ENCODE measurements at regions not wholly inside any gene's neighbourhood (a gene's known extent, or its start where the extent isn't known, plus 50 kb on each side); places are given as distances from the start of the nearest gene placed in this dataset.
"Not testable (repeated sequence)": the region's sequence is repeated elsewhere in the genome, so short reads cannot be mapped to it uniquely, and the experiment has no call there.

- intact Hi-C loops (cut with DNase I), result no loop called here
- Histone ChIP-seq H3K4me3 (ENCODE audit: low read length in 2 of 2) (no peak overlapping the region), H3K27ac (ENCODE audit: low read depth in 1 of 2, low read length in 2 of 2) (no peak overlapping the region), H3K27me3 (ENCODE audit: control insufficient read depth in 1 of 2, insufficient read depth in 2 of 2, low read length in 1 of 2) (no peaks in the 10 kb centered on the region), H3K9me3 (ENCODE audit: control insufficient read depth, low read length) (no peaks in the 10 kb centered on the region), H3K36me3 (ENCODE audit: control insufficient read depth in 1 of 2, insufficient read depth in 2 of 2, low read length in 1 of 2) (no peaks in the 10 kb centered on the region), H3K4me1 (ENCODE audit: control insufficient read depth in 1 of 2, insufficient read depth in 2 of 2, low read length in 2 of 2) (no peaks in the 10 kb centered on the region)
- 17 to 35% methylated on average over 6 of the region's 6 CpGs for WGBS, 2 donors
- ATAC-seq (ENCODE audit: low FRiP score) (no peak), DNase-seq (no peak)
These were observed 100.7 kb upstream of the AMOT start for GRCh38 chrX:112941209-112941837.

GRCh38 chrX:112935029-112935428, 94.4 kb upstream of the AMOT start:
- intact Hi-C loops (cut with DNase I), result no loop called here
- Histone ChIP-seq H3K4me1 (ENCODE audit: control insufficient read depth in 1 of 2, insufficient read depth in 2 of 2, low read length in 2 of 2) (no peaks in the 10 kb centered on the region), H3K9me3 (ENCODE audit: control insufficient read depth, low read length) (no peaks in the 10 kb centered on the region), H3K27me3 (ENCODE audit: control insufficient read depth in 1 of 2, insufficient read depth in 2 of 2, low read length in 1 of 2) (no peaks in the 10 kb centered on the region), H3K27ac (ENCODE audit: low read depth in 1 of 2, low read length in 2 of 2) (no peak overlapping the region), H3K4me3 (ENCODE audit: low read length in 2 of 2) (no peak overlapping the region), H3K36me3 (ENCODE audit: control insufficient read depth in 1 of 2, insufficient read depth in 2 of 2, low read length in 1 of 2) (no peaks in the 10 kb centered on the region)
- 43 to 71% methylated on average over 1 of the region's 1 CpG for WGBS, 2 donors
- ATAC-seq (ENCODE audit: low FRiP score), result no peak
- DNase-seq, result no peak

- 60 to 61% methylated on average over 3 of the region's 3 CpGs for WGBS, 2 donors
- Histone ChIP-seq H3K4me1 (ENCODE audit: control insufficient read depth in 1 of 2, insufficient read depth in 2 of 2, low read length in 2 of 2) (no peaks in the 10 kb centered on the region), H3K27ac (ENCODE audit: low read depth in 1 of 2, low read length in 2 of 2) (no peak overlapping the region), H3K9me3 (ENCODE audit: control insufficient read depth, low read length) (no peaks in the 10 kb centered on the region), H3K36me3 (ENCODE audit: control insufficient read depth in 1 of 2, insufficient read depth in 2 of 2, low read length in 1 of 2) (no peaks in the 10 kb centered on the region), H3K4me3 (ENCODE audit: low read length in 2 of 2) (no peak overlapping the region), H3K27me3 (ENCODE audit: control insufficient read depth in 1 of 2, insufficient read depth in 2 of 2, low read length in 1 of 2) (no peaks in the 10 kb centered on the region)
- intact Hi-C loops (cut with DNase I), result no loop called here
- DNase-seq (no peak), ATAC-seq (ENCODE audit: low FRiP score) (no peak)
These were observed 91.3 kb upstream of the AMOT start for GRCh38 chrX:112931900-112932299.

- H3K4me1 ChIP-seq (ENCODE audit: control insufficient read depth in 1 of 2, insufficient read depth in 2 of 2, low read length in 2 of 2), result no peaks in the 10 kb centered on the region
- H3K4me3 ChIP-seq (ENCODE audit: low read length in 2 of 2), result no peak overlapping the region
- ATAC-seq (ENCODE audit: low FRiP score), result no peak
- no peaks in the 10 kb centered on the region for H3K9me3 ChIP-seq (ENCODE audit: control insufficient read depth, low read length)
- DNase-seq, result no peak
- no peak overlapping the region for H3K27ac ChIP-seq (ENCODE audit: low read depth in 1 of 2, low read length in 2 of 2)
- intact Hi-C loops (cut with DNase I), result no loop called here
- no peaks in the 10 kb centered on the region for H3K27me3 ChIP-seq (ENCODE audit: control insufficient read depth in 1 of 2, insufficient read depth in 2 of 2, low read length in 1 of 2)
- 18 to 24% methylated on average over 3 of the region's 3 CpGs for WGBS, 2 donors
- H3K36me3 ChIP-seq (ENCODE audit: control insufficient read depth in 1 of 2, insufficient read depth in 2 of 2, low read length in 1 of 2), result no peaks in the 10 kb centered on the region
These were observed 90.8 kb upstream of the AMOT start for GRCh38 chrX:112931478-112931877.

GRCh38 chrX:112923381-112923780, 82.8 kb upstream of the AMOT start:
- H3K36me3 ChIP-seq (ENCODE audit: control insufficient read depth in 1 of 2, insufficient read depth in 2 of 2, low read length in 1 of 2); intact Hi-C loops (cut with DNase I); H3K4me3 ChIP-seq (ENCODE audit: low read length in 2 of 2); H3K9me3 ChIP-seq (ENCODE audit: control insufficient read depth, low read length); H3K27ac ChIP-seq (ENCODE audit: low read depth in 1 of 2, low read length in 2 of 2); H3K27me3 ChIP-seq (ENCODE audit: control insufficient read depth in 1 of 2, insufficient read depth in 2 of 2, low read length in 1 of 2); DNase-seq; H3K4me1 ChIP-seq (ENCODE audit: control insufficient read depth in 1 of 2, insufficient read depth in 2 of 2, low read length in 2 of 2); ATAC-seq (ENCODE audit: low FRiP score): not testable (repeated sequence)
- WGBS, 2 donors, result 57 to 69% methylated on average over 1 of the region's 1 CpG

- no peaks in the 10 kb centered on the region for H3K36me3 ChIP-seq (ENCODE audit: control insufficient read depth in 1 of 2, insufficient read depth in 2 of 2, low read length in 1 of 2)
- H3K4me1 ChIP-seq (ENCODE audit: control insufficient read depth in 1 of 2, insufficient read depth in 2 of 2, low read length in 2 of 2), result no peaks in the 10 kb centered on the region
- H3K9me3 ChIP-seq (ENCODE audit: control insufficient read depth, low read length), result no peaks in the 10 kb centered on the region
- no peak overlapping the region for H3K27ac ChIP-seq (ENCODE audit: low read depth in 1 of 2, low read length in 2 of 2)
- H3K4me3 ChIP-seq (ENCODE audit: low read length in 2 of 2), result no peak overlapping the region
- ATAC-seq (ENCODE audit: low FRiP score), result no peak
- intact Hi-C loops (cut with DNase I), result no loop called here
- no peak for DNase-seq
- no peaks in the 10 kb centered on the region for H3K27me3 ChIP-seq (ENCODE audit: control insufficient read depth in 1 of 2, insufficient read depth in 2 of 2, low read length in 1 of 2)
These were observed 73.2 kb upstream of the AMOT start for GRCh38 chrX:112913807-112914206.

- no peaks in the 10 kb centered on the region for H3K9me3 ChIP-seq (ENCODE audit: control insufficient read depth, low read length)
- ATAC-seq (ENCODE audit: low FRiP score) (no peak), DNase-seq (no peak)
- no peak overlapping the region for H3K4me3 ChIP-seq (ENCODE audit: low read length in 2 of 2)
- no peaks in the 10 kb centered on the region for H3K4me1 ChIP-seq (ENCODE audit: control insufficient read depth in 1 of 2, insufficient read depth in 2 of 2, low read length in 2 of 2)
- H3K27ac ChIP-seq (ENCODE audit: low read depth in 1 of 2, low read length in 2 of 2), result no peak overlapping the region
- no peaks in the 10 kb centered on the region for H3K36me3 ChIP-seq (ENCODE audit: control insufficient read depth in 1 of 2, insufficient read depth in 2 of 2, low read length in 1 of 2)
- intact Hi-C loops (cut with DNase I), result no loop called here
- H3K27me3 ChIP-seq (ENCODE audit: control insufficient read depth in 1 of 2, insufficient read depth in 2 of 2, low read length in 1 of 2), result no peaks in the 10 kb centered on the region
These were observed 69.8 kb upstream of the AMOT start for GRCh38 chrX:112910418-112910817.

- Histone ChIP-seq H3K27ac (ENCODE audit: low read depth in 1 of 2, low read length in 2 of 2) (no peak overlapping the region), H3K4me3 (ENCODE audit: low read length in 2 of 2) (no peak overlapping the region), H3K4me1 (ENCODE audit: control insufficient read depth in 1 of 2, insufficient read depth in 2 of 2, low read length in 2 of 2) (no peaks in the 10 kb centered on the region), H3K9me3 (ENCODE audit: control insufficient read depth, low read length) (no peaks in the 10 kb centered on the region), H3K27me3 (ENCODE audit: control insufficient read depth in 1 of 2, insufficient read depth in 2 of 2, low read length in 1 of 2) (no peaks in the 10 kb centered on the region), H3K36me3 (ENCODE audit: control insufficient read depth in 1 of 2, insufficient read depth in 2 of 2, low read length in 1 of 2) (no peaks in the 10 kb centered on the region)
- no peak for ATAC-seq (ENCODE audit: low FRiP score)
- 54 to 57% methylated on average over 3 of the region's 3 CpGs for WGBS, 2 donors
- DNase-seq, result no peak
- intact Hi-C loops (cut with DNase I), result no loop called here
These were observed 61.5 kb upstream of the AMOT start for GRCh38 chrX:112901869-112902725.

- H3K4me3 ChIP-seq (ENCODE audit: low read length in 2 of 2), result no peak overlapping the region
- H3K9me3 ChIP-seq (ENCODE audit: control insufficient read depth, low read length), result no peaks in the 10 kb centered on the region
- no peak for ATAC-seq (ENCODE audit: low FRiP score)
- H3K27ac ChIP-seq (ENCODE audit: low read depth in 1 of 2, low read length in 2 of 2), result no peak overlapping the region
- H3K36me3 ChIP-seq (ENCODE audit: control insufficient read depth in 1 of 2, insufficient read depth in 2 of 2, low read length in 1 of 2), result no peaks in the 10 kb centered on the region
- H3K27me3 ChIP-seq (ENCODE audit: control insufficient read depth in 1 of 2, insufficient read depth in 2 of 2, low read length in 1 of 2), result no peaks in the 10 kb centered on the region
- no peak for DNase-seq
- intact Hi-C loops (cut with DNase I), result no loop called here
- WGBS, 2 donors, result 45 to 57% methylated on average over 1 of the region's 1 CpG
- no peaks in the 10 kb centered on the region for H3K4me1 ChIP-seq (ENCODE audit: control insufficient read depth in 1 of 2, insufficient read depth in 2 of 2, low read length in 2 of 2)
These were observed 55.4 kb upstream of the AMOT start for GRCh38 chrX:112896051-112896450.
